ENCODE measurements at regions not wholly inside any gene's neighbourhood (a gene's known extent, or its start where the extent isn't known, plus 50 kb on each side); places are given as distances from the start of the nearest gene placed in this dataset.

- in situ Hi-C loops (cut with MboI; ENCODE audit: low sequenced_read_pairs): no loop called here
- H3K27me3 ChIP-seq (ENCODE audit: low read depth): no peaks in the 10 kb centered on the region
- no peak for DNase-seq (ENCODE audit: low spot score in 2 of 2)
- no peak overlapping the region for H3K4me3 ChIP-seq
- no peaks in the 10 kb centered on the region for H3K36me3 ChIP-seq (replicated peaks)
- no peaks in the 10 kb centered on the region for H3K9me3 ChIP-seq
- no peaks in the 10 kb centered on the region for H3K4me1 ChIP-seq
Measured at GRCh38 chr3:36317915-36318314, 62.4 kb upstream of the STAC start.

- no peaks in the 10 kb centered on the region for H3K4me1 ChIP-seq
- DNase-seq (ENCODE audit: low spot score in 2 of 2): no peak
- H3K4me3 ChIP-seq: no peak overlapping the region
- H3K9me3 ChIP-seq: no peaks in the 10 kb centered on the region
- H3K36me3 ChIP-seq (replicated peaks): no peaks in the 10 kb centered on the region
- in situ Hi-C loops (cut with MboI; ENCODE audit: low sequenced_read_pairs): no loop called here
- H3K27me3 ChIP-seq (ENCODE audit: low read depth): no peaks in the 10 kb centered on the region
Measured at GRCh38 chr3:36318621-36319200, 61.6 kb upstream of the STAC start.

GRCh38 chr3:36319680-36320079 is 60.6 kb upstream of the STAC start:
- no peaks in the 10 kb centered on the region for H3K36me3 ChIP-seq (replicated peaks)
- H3K4me1 ChIP-seq: no peaks in the 10 kb centered on the region
- no peaks in the 10 kb centered on the region for H3K9me3 ChIP-seq
- in situ Hi-C loops (cut with MboI; ENCODE audit: low sequenced_read_pairs): no loop called here
- no peak for DNase-seq (ENCODE audit: low spot score in 2 of 2)
- no peaks in the 10 kb centered on the region for H3K27me3 ChIP-seq (ENCODE audit: low read depth)
- H3K4me3 ChIP-seq: no peak overlapping the region

Data from HAP-1 (cell line).